SK-N-SH (cell line): ENCODE measurements at regions not wholly inside any gene's neighbourhood (a gene's known extent, or its start where the extent isn't known, plus 50 kb on each side); places are given as distances from the start of the nearest gene placed in this dataset.

Source experiments
- CTCF ChIA-PET: fragments of 300-600, 350-600 bp; formaldehyde crosslinking; extraction: SDS; loops from one replicate; lab custom pipeline; 2021; lab: Yijun Ruan, JAX
- POLR2A ChIA-PET: fragments of 350-600 bp; sonication (Branson Sonifier 250); formaldehyde crosslinking; extraction: SDS; loops from one replicate; lab custom pipeline; 2020; ENCODE audit warnings: antibody characterized with exemption, inconsistent platforms; lab: Yijun Ruan, JAX
- DNase-seq: peaks from one replicate; pipeline ENCODE4 v3.0.0; 2012
- H2AFZ ChIP-seq: fragments of 200-600 bp; sonication (generic); 2 replicates; pipeline ENCODE4 v1.8.1; 2016; ENCODE audit warnings: antibody characterized with exemption, mild to moderate bottlenecking, low read depth
- H3F3A ChIP-seq: fragments of 200-600 bp; sonication (generic); replicated peaks from 2 replicates; pipeline ENCODE3; 2016; ENCODE audit warnings: antibody characterized with exemption, mild to moderate bottlenecking; ENCODE audit not compliant: insufficient read depth
- H3K27ac ChIP-seq, 2 experiments: fragments of 200-500 bp in 1 of 2; fragments of 200-600 bp in 1 of 2; sonication (Bioruptor generic) in 1 of 2; sonication (generic), shearing (Covaris generic) in 1 of 2; 2 replicates each; pipeline versions ENCODE4 v1.5.1 to v1.6.1; 2014 to 2016; ENCODE audit warnings: low read depth in 2 of 2, inconsistent platforms in 1 of 2, low read length in 1 of 2, mild to moderate bottlenecking in 1 of 2, mixed read lengths in 1 of 2
- H3K27me3 ChIP-seq: fragments of 200-600 bp; sonication (generic), shearing (Covaris generic); 2 replicates; pipeline ENCODE4 v1.6.1; 2016; ENCODE audit warnings: mixed run types; ENCODE audit not compliant: insufficient read depth
- H3K36me3 ChIP-seq, 2 experiments: fragments of 200-500 bp in 1 of 2; fragments of 200-600 bp in 1 of 2; sonication (Bioruptor generic) in 1 of 2; sonication (generic) in 1 of 2; replicated peaks in 1 of 2; 2 replicates each; pipeline versions ENCODE3 to v1.5.1; 2014 to 2016; ENCODE audit warnings: low read length in 1 of 2, mild to moderate bottlenecking in 1 of 2; ENCODE audit not compliant: insufficient read depth in 2 of 2, control insufficient read depth in 1 of 2
- H3K4me1 ChIP-seq, 2 experiments: fragments of 200-500 bp in 1 of 2; fragments of 200-600 bp in 1 of 2; sonication (Bioruptor generic) in 1 of 2; sonication (generic), shearing (Covaris generic) in 1 of 2; 2 replicates each; pipeline versions ENCODE4 v1.5.1 to v1.6.1; 2014 to 2016; ENCODE audit warnings: low read depth in 1 of 2, low read length in 1 of 2, mixed run types in 1 of 2; ENCODE audit not compliant: insufficient read depth in 2 of 2, control insufficient read depth in 1 of 2
- H3K4me2 ChIP-seq: fragments of 200-600 bp; sonication (generic), shearing (Covaris generic); 2 replicates; pipeline ENCODE4 v1.6.1; 2017; ENCODE audit warnings: mixed run types
- H3K4me3 ChIP-seq, 2 experiments: fragments of 200-500 bp in 1 of 2; fragments of 200-600 bp in 1 of 2; sonication (Bioruptor generic) in 1 of 2; sonication (generic), shearing (Covaris generic) in 1 of 2; 2 replicates each; pipeline versions ENCODE4 v1.5.1 to v1.8.1; 2014 to 2016; ENCODE audit warnings: low read depth in 2 of 2, inconsistent platforms in 1 of 2, low read length in 1 of 2, mild to moderate bottlenecking in 1 of 2, mixed read lengths in 1 of 2, moderate library complexity in 1 of 2
- H3K79me2 ChIP-seq: fragments of 200-600 bp; sonication (generic); 2 replicates; pipeline ENCODE4 v1.8.1; 2017; ENCODE audit warnings: mild to moderate bottlenecking; ENCODE audit not compliant: insufficient read depth
- H3K9ac ChIP-seq: fragments of 200-600 bp; sonication (generic); 2 replicates; pipeline ENCODE4 v1.6.1; 2017; ENCODE audit warnings: mixed run types
- H3K9me2 ChIP-seq: fragments of 200-600 bp; sonication (generic); 2 replicates; pipeline ENCODE4 v1.6.1; 2017; ENCODE audit warnings: mixed run types
- H3K9me3 ChIP-seq: fragments of 200-600 bp; sonication (generic); 2 replicates; pipeline ENCODE4 v1.6.1; 2017; ENCODE audit warnings: mixed run types, mild to moderate bottlenecking, moderate library complexity
- H4K20me1 ChIP-seq: fragments of 200-600 bp; sonication (generic); 2 replicates; pipeline ENCODE4 v1.6.1; 2017; ENCODE audit warnings: mild to moderate bottlenecking, mixed run types; ENCODE audit not compliant: insufficient read depth
- CHD2 ChIP-seq: fragments of 150-350 bp; IDR thresholded peaks from 2 replicates; pipeline ENCODE4 v1.6.1; 2018; ENCODE audit warnings: low read length; ENCODE audit not compliant: partially characterized antibody
- ELF1 ChIP-seq: IDR thresholded peaks from 2 replicates; pipeline ENCODE4 v1.4.0; 2012
- EZH2phosphoT487 ChIP-seq: fragments of 200-600 bp; sonication (generic); IDR thresholded peaks from 2 replicates; pipeline ENCODE4 v1.6.1; 2017; ENCODE audit warnings: low read depth, mixed run types, mild to moderate bottlenecking, antibody characterized with exemption, moderate library complexity, borderline replicate concordance
- FOSL2 ChIP-seq: IDR thresholded peaks from 2 replicates; pipeline ENCODE4 v1.4.0; 2012; ENCODE audit warnings: low read depth, mild to moderate bottlenecking, moderate library complexity, borderline replicate concordance
- FOXJ3 ChIP-seq: sonication (generic); formaldehyde crosslinking; IDR thresholded peaks from 2 replicates; pipeline ENCODE4 v1.5.1; 2020; ENCODE audit warnings: mild to moderate bottlenecking, missing genetic modification reagents
- GABPA ChIP-seq: IDR thresholded peaks from 2 replicates; pipeline ENCODE4 v1.4.0; 2012; ENCODE audit warnings: low read depth, mild to moderate bottlenecking
- GATA2 ChIP-seq: sonication (generic); formaldehyde crosslinking; IDR thresholded peaks from 2 replicates; pipeline ENCODE4 v1.5.0; 2020; ENCODE audit warnings: mild to moderate bottlenecking, missing genetic modification reagents
- MXI1 ChIP-seq: IDR thresholded peaks from 2 replicates; pipeline ENCODE4 v1.6.1; 2012; ENCODE audit warnings: mild to moderate bottlenecking, low read depth, low read length, improper control_type of control experiment
- NRF1 ChIP-seq: IDR thresholded peaks from 2 replicates; pipeline ENCODE4 v1.6.1; 2012; ENCODE audit warnings: low read depth, mild to moderate bottlenecking, low read length
- RAD21 ChIP-seq: IDR thresholded peaks from 2 replicates; pipeline ENCODE4 v1.6.1; 2012; ENCODE audit warnings: mild to moderate bottlenecking, low read length
- RFX5 ChIP-seq: IDR thresholded peaks from 2 replicates; pipeline ENCODE4 v1.6.1; 2012; ENCODE audit warnings: mild to moderate bottlenecking, improper control_type of control experiment, low read length
- SIN3A ChIP-seq: IDR thresholded peaks from 2 replicates; pipeline ENCODE4 v1.6.1; 2012; ENCODE audit warnings: low read depth, mild to moderate bottlenecking, low read length, moderate library complexity, borderline replicate concordance
- SMC3 ChIP-seq: IDR thresholded peaks from 2 replicates; pipeline ENCODE4 v1.6.1; 2012; ENCODE audit warnings: low read depth, low read length, improper control_type of control experiment
- TAF1 ChIP-seq: IDR thresholded peaks from 2 replicates; pipeline ENCODE4 v1.6.1; 2012; ENCODE audit warnings: low read depth, mild to moderate bottlenecking, low read length, moderate library complexity, borderline replicate concordance
- TCF12 ChIP-seq: IDR thresholded peaks from 2 replicates; pipeline ENCODE4 v1.4.0; 2012
- TEAD4 ChIP-seq: IDR thresholded peaks from 2 replicates; pipeline ENCODE4 v1.4.0; 2012; ENCODE audit warnings: mild to moderate bottlenecking, borderline replicate concordance; ENCODE audit not compliant: insufficient read depth
- WGBS: methylation state at CpG from one replicate; pipeline ENCODE4 v1.1.6; 2017; ENCODE audit warnings: low lambda C conversion rate; 5-methylcytosine and 5-hydroxymethylcytosine counted together
- TF ChIP-seq, protein P1 (sequence below): IDR thresholded peaks from 2 replicates; pipeline ENCODE4 v1.4.0; 2012; ENCODE audit warnings: low read depth, borderline replicate concordance
- TF ChIP-seq, protein P2 (sequence below): fragments of 200-600 bp; sonication (generic); IDR thresholded peaks from 2 replicates; pipeline ENCODE4 v1.6.1; 2017; ENCODE audit warnings: antibody characterized with exemption, mild to moderate bottlenecking, moderate library complexity
- TF ChIP-seq, protein P3 (sequence below): fragments of 150-350 bp; IDR thresholded peaks from 2 replicates; pipeline ENCODE4 v1.6.1; 2017; ENCODE audit warnings: antibody characterized with exemption, low read length, low read depth, borderline replicate concordance
- TF ChIP-seq, protein P4 (sequence below): IDR thresholded peaks from 2 replicates; pipeline ENCODE4; 2012

DNA sequence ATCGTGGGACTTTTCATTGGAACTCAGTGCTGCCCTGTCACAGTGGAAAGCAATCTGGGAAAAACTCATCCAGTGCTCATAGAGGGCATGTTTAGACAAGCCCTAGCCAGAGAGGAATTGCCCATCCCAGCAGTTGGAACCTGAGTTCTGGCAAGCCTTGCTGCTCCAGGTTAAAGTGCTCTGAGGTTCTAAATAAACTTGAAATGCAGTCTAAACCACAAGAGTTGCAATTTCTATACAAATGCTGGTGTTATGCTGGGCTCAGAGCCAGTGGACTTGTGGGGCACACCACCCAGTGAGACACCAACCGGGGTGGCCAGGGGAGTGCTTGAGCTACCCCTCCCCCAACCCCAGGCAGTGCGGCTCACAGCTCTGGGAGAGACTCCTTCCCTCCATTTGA, 142.8 kb upstream of the PPP1R2C start:
- TF ChIP-seq RAD21: no peak
- no peak for TF ChIP-seq TEAD4
- TF ChIP-seq RFX5: no peak
- TF ChIP-seq, protein P1, sequence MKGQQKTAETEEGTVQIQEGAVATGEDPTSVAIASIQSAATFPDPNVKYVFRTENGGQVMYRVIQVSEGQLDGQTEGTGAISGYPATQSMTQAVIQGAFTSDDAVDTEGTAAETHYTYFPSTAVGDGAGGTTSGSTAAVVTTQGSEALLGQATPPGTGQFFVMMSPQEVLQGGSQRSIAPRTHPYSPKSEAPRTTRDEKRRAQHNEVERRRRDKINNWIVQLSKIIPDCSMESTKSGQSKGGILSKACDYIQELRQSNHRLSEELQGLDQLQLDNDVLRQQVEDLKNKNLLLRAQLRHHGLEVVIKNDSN: no peak
- no peak for TF ChIP-seq SMC3
- TF ChIP-seq SIN3A: no peak
- TF ChIP-seq, protein P2, sequence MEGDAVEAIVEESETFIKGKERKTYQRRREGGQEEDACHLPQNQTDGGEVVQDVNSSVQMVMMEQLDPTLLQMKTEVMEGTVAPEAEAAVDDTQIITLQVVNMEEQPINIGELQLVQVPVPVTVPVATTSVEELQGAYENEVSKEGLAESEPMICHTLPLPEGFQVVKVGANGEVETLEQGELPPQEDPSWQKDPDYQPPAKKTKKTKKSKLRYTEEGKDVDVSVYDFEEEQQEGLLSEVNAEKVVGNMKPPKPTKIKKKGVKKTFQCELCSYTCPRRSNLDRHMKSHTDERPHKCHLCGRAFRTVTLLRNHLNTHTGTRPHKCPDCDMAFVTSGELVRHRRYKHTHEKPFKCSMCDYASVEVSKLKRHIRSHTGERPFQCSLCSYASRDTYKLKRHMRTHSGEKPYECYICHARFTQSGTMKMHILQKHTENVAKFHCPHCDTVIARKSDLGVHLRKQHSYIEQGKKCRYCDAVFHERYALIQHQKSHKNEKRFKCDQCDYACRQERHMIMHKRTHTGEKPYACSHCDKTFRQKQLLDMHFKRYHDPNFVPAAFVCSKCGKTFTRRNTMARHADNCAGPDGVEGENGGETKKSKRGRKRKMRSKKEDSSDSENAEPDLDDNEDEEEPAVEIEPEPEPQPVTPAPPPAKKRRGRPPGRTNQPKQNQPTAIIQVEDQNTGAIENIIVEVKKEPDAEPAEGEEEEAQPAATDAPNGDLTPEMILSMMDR: no peak
- no peak for TF ChIP-seq EZH2phosphoT487
- TF ChIP-seq TCF12: no peak
- no peak for TF ChIP-seq TAF1
- TF ChIP-seq, protein P3, sequence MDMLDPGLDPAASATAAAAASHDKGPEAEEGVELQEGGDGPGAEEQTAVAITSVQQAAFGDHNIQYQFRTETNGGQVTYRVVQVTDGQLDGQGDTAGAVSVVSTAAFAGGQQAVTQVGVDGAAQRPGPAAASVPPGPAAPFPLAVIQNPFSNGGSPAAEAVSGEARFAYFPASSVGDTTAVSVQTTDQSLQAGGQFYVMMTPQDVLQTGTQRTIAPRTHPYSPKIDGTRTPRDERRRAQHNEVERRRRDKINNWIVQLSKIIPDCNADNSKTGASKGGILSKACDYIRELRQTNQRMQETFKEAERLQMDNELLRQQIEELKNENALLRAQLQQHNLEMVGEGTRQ: no peak
- TF ChIP-seq NRF1: no peak
- TF ChIP-seq CHD2: no peak
- TF ChIP-seq MXI1: no peak
- no peak for TF ChIP-seq GATA2
- no peak for TF ChIP-seq FOXJ3 (CRISPR knock-in tag)
- TF ChIP-seq GABPA: no peak
- no peak for TF ChIP-seq FOSL2
- TF ChIP-seq, protein P4, sequence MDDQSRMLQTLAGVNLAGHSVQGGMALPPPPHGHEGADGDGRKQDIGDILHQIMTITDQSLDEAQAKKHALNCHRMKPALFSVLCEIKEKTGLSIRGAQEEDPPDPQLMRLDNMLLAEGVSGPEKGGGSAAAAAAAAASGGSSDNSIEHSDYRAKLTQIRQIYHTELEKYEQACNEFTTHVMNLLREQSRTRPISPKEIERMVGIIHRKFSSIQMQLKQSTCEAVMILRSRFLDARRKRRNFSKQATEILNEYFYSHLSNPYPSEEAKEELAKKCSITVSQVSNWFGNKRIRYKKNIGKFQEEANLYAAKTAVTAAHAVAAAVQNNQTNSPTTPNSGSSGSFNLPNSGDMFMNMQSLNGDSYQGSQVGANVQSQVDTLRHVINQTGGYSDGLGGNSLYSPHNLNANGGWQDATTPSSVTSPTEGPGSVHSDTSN: no peak
- no peak for TF ChIP-seq ELF1
- Histone ChIP-seq H3K79me2 (no peaks in the 10 kb centered on the region), H3K9me3 (no peaks in the 10 kb centered on the region), H3K4me3 (no peak overlapping the region), H3K9me2 (no peaks in the 10 kb centered on the region), H2AFZ (no peak overlapping the region), H4K20me1 (no peaks in the 10 kb centered on the region), H3K4me1 (no peaks in the 10 kb centered on the region), H3K27me3 (no peaks in the 10 kb centered on the region), H3K4me2 (no peak overlapping the region), H3F3A (no peaks in the 10 kb centered on the region), H3K9ac (no peak overlapping the region), H3K27ac (no peak overlapping the region), H3K36me3 (no peaks in the 10 kb centered on the region)
- no peak for DNase-seq
- CTCF ChIA-PET: no interaction called here
- POLR2A ChIA-PET: no interaction called here
- 14% methylated on average over 1 of the region's 3 CpGs for WGBS
